ENCODE measurements at regions not wholly inside any gene's neighbourhood (a gene's known extent, or its start where the extent isn't known, plus 50 kb on each side); places are given as distances from the start of the nearest gene placed in this dataset.

GRCh38 chr6:41409489-41409888 lies 74.1 kb downstream of the NCR2 start:
- TF ChIP-seq CTCF (IDR thresholded peaks at IDR 0.05), result no peak
- no peak for TF ChIP-seq EZH2 (IDR thresholded peaks at IDR 0.05)
- no peak for TF ChIP-seq EZH2phosphoT487 (IDR thresholded peaks at IDR 0.05)
